Mesenchymal stem cell (in vitro differentiated cells and primary cell): ENCODE measurements at regions not wholly inside any gene's neighbourhood (a gene's known extent, or its start where the extent isn't known, plus 50 kb on each side); places are given as distances from the start of the nearest gene placed in this dataset.
"Not testable (repeated sequence)": the region's sequence is repeated elsewhere in the genome, so short reads cannot be mapped to it uniquely, and the experiment has no call there.

Experiments used
- DNase-seq: peaks from one replicate; pipeline ENCODE4 v3.0.0-alpha.2; 2013
- H2AFZ ChIP-seq: one replicate; pipeline ENCODE4 v1.6.1; 2013; ENCODE audit warnings: low read depth, mild to moderate bottlenecking, control low read depth, inconsistent platforms, low read length, moderate library complexity
- H2AK5ac ChIP-seq: 2 replicates; pipeline ENCODE4 v1.6.1; 2013; ENCODE audit warnings: low read length, moderate library complexity, mild to moderate bottlenecking, inconsistent platforms; ENCODE audit not compliant: severe bottlenecking
- H2BK120ac ChIP-seq: one replicate; pipeline ENCODE4 v1.6.1; 2013; ENCODE audit warnings: low read depth, mild to moderate bottlenecking, inconsistent platforms, low read length, moderate library complexity
- H2BK12ac ChIP-seq, 2 experiments: one replicate each; pipeline ENCODE4 v1.6.1; 2013; ENCODE audit warnings: inconsistent platforms in 2 of 2, low read length in 2 of 2, mild to moderate bottlenecking in 2 of 2, moderate library complexity in 2 of 2, control low read depth in 1 of 2
- H2BK15ac ChIP-seq: one replicate; pipeline ENCODE4 v1.6.1; 2013; ENCODE audit warnings: mild to moderate bottlenecking, low read depth, inconsistent platforms; ENCODE audit not compliant: poor library complexity, severe bottlenecking
- H2BK5ac ChIP-seq: 2 replicates; pipeline ENCODE4 v1.6.1; 2013; ENCODE audit warnings: low read depth, mild to moderate bottlenecking, low read length, control low read depth, inconsistent platforms; ENCODE audit not compliant: poor library complexity, severe bottlenecking
- H3K14ac ChIP-seq, 2 experiments: one replicate each; pipeline ENCODE4 v1.6.1; 2013; ENCODE audit warnings: inconsistent platforms in 2 of 2, low read length in 2 of 2, control low read depth in 1 of 2, mild to moderate bottlenecking in 1 of 2, moderate library complexity in 1 of 2
- H3K18ac ChIP-seq, 2 experiments: one replicate each; pipeline ENCODE4 v1.6.1; 2013; ENCODE audit warnings: inconsistent platforms in 2 of 2, low read length in 2 of 2, control low read depth in 1 of 2, low read depth in 1 of 2, mild to moderate bottlenecking in 1 of 2
- H3K23ac ChIP-seq, 2 experiments: one replicate each; pipeline ENCODE4 v1.6.1; 2013; ENCODE audit warnings: inconsistent platforms in 2 of 2, low read length in 2 of 2, mild to moderate bottlenecking in 2 of 2, moderate library complexity in 2 of 2, control low read depth in 1 of 2
- H3K27ac ChIP-seq: 2 replicates; pipeline ENCODE4 v1.5.1; 2013; ENCODE audit warnings: mild to moderate bottlenecking, moderate library complexity, low read length, control low read depth, inconsistent platforms; ENCODE audit not compliant: poor library complexity, severe bottlenecking
- H3K27me3 ChIP-seq, 2 experiments: 2 replicates each; pipeline versions ENCODE4 v1.6.1 to v1.7.0; 2013; ENCODE audit warnings: low read length in 2 of 2, mild to moderate bottlenecking in 2 of 2, moderate library complexity in 2 of 2, control low read depth in 1 of 2, inconsistent platforms in 1 of 2; ENCODE audit not compliant: control insufficient read depth in 1 of 2, insufficient read depth in 1 of 2
- H3K36me3 ChIP-seq, 2 experiments: 2 replicates each; pipeline versions ENCODE4 v1.6.1 to v1.7.0; 2013; ENCODE audit warnings: low read length in 2 of 2, control low read depth in 1 of 2, inconsistent platforms in 1 of 2, low read depth in 1 of 2, mild to moderate bottlenecking in 1 of 2; ENCODE audit not compliant: insufficient read depth in 2 of 2, control insufficient read depth in 1 of 2
- H3K4ac ChIP-seq, 2 experiments: one replicate each; pipeline ENCODE4 v1.6.1; 2013; ENCODE audit warnings: inconsistent platforms in 2 of 2, low read length in 2 of 2, mild to moderate bottlenecking in 2 of 2, moderate library complexity in 2 of 2, control low read depth in 1 of 2, low read depth in 1 of 2
- H3K4me1 ChIP-seq: 2 replicates; pipeline ENCODE4 v1.6.1; 2013; ENCODE audit warnings: low read depth, low read length, control low read depth; ENCODE audit not compliant: control insufficient read depth, insufficient read depth
- H3K4me2 ChIP-seq: 2 replicates; pipeline ENCODE4 v1.6.1; 2013; ENCODE audit warnings: low read length, mild to moderate bottlenecking, inconsistent platforms; ENCODE audit not compliant: poor library complexity, severe bottlenecking
- H3K4me3 ChIP-seq, 2 experiments: 2 replicates each; pipeline versions ENCODE4 v1.5.1 to v1.7.0; 2013; ENCODE audit warnings: low read length in 2 of 2, mild to moderate bottlenecking in 2 of 2, control low read depth in 1 of 2, low read depth in 1 of 2; ENCODE audit not compliant: insufficient read depth in 1 of 2
- H3K79me1 ChIP-seq: replicated peaks from 2 replicates; pipeline ENCODE4 v1.6.1; 2013; ENCODE audit warnings: mild to moderate bottlenecking, control low read depth, low read length, inconsistent platforms; ENCODE audit not compliant: poor library complexity, severe bottlenecking
- H3K9ac ChIP-seq: 2 replicates; pipeline ENCODE4 v1.7.0; 2013; ENCODE audit warnings: mild to moderate bottlenecking, low read length, moderate library complexity
- H3K9me3 ChIP-seq: 2 replicates; pipeline ENCODE4 v1.7.0; 2013; ENCODE audit warnings: mild to moderate bottlenecking, low read length; ENCODE audit not compliant: control insufficient read depth
- H4K8ac ChIP-seq: one replicate; pipeline ENCODE4 v1.6.1; 2013; ENCODE audit warnings: inconsistent platforms, mild to moderate bottlenecking, low read length, moderate library complexity
- H4K91ac ChIP-seq: one replicate; pipeline ENCODE4 v1.6.1; 2013; ENCODE audit warnings: mild to moderate bottlenecking, low read length, inconsistent platforms
- WGBS: methylation state at CpG from one replicate; pipeline ENCODE4 v1.1.7; 2013; ENCODE audit warnings: mixed read lengths; 5-methylcytosine and 5-hydroxymethylcytosine counted together

- H2BK12ac ChIP-seq, H2BK120ac ChIP-seq, H3K36me3 ChIP-seq, H2BK15ac ChIP-seq, H3K9ac ChIP-seq, H3K4me3 ChIP-seq, H3K9me3 ChIP-seq, H3K4me1 ChIP-seq, H4K91ac ChIP-seq, H4K8ac ChIP-seq, H3K18ac ChIP-seq, H3K4me2 ChIP-seq, DNase-seq, H3K27me3 ChIP-seq, H2AK5ac ChIP-seq, H3K79me1 ChIP-seq, H3K27ac ChIP-seq, H3K4ac ChIP-seq, H3K14ac ChIP-seq, H2AFZ ChIP-seq, H2BK5ac ChIP-seq, H3K23ac ChIP-seq: not testable (repeated sequence)
- WGBS, result 94% methylated on average over 14 of the region's 14 CpGs
These were observed 208.4 kb downstream of the LAT start for GRCh38 chr16:29193248-29193574.

- Histone ChIP-seq H3K9ac (no peak overlapping the region), H4K8ac (no peak overlapping the region), H3K14ac (peak overlapping the region in 1 of 2 experiments; percentile 51), H2BK120ac (no peak overlapping the region), H3K36me3 (no peaks in the 10 kb centered on the region), H2BK5ac (no peak overlapping the region), H2BK15ac (no peak overlapping the region), H3K4ac (no peak overlapping the region), H3K4me1 (peaks cover 3% of the 10 kb centered on the region), H3K79me1 (no peaks in the 10 kb centered on the region), H3K18ac (no peak overlapping the region), H3K23ac (no peak overlapping the region), H2BK12ac (no peak overlapping the region), H3K27me3 (no peaks in the 10 kb centered on the region), H2AK5ac (no peak overlapping the region), H3K4me2 (no peak overlapping the region), H4K91ac (no peak overlapping the region), H3K27ac (no peak overlapping the region), H2AFZ (no peak overlapping the region), H3K4me3 (no peak overlapping the region), H3K9me3 (no peaks in the 10 kb centered on the region)
- DNase-seq, result no peak
- WGBS, result 87% methylated on average over 17 of the region's 17 CpGs
These were observed 207.7 kb downstream of the LAT start for GRCh38 chr16:29192329-29193247.

GRCh38 chr16:29191636-29192180, 206.9 kb downstream of the LAT start:
- not testable (repeated sequence) for H3K23ac ChIP-seq, H3K4me2 ChIP-seq, H4K8ac ChIP-seq, H3K9me3 ChIP-seq, H3K14ac ChIP-seq, H3K4me1 ChIP-seq, H2BK120ac ChIP-seq, H3K4me3 ChIP-seq, H2AFZ ChIP-seq, DNase-seq, H2BK12ac ChIP-seq, H3K4ac ChIP-seq, H3K9ac ChIP-seq, H3K27me3 ChIP-seq, H2AK5ac ChIP-seq, H3K36me3 ChIP-seq, H4K91ac ChIP-seq, H3K27ac ChIP-seq, H3K79me1 ChIP-seq, H2BK5ac ChIP-seq, H2BK15ac ChIP-seq
- peak overlapping the region in 1 of 2 experiments; percentile 24 for H3K18ac ChIP-seq
- WGBS, result 85% methylated on average over 11 of the region's 12 CpGs

GRCh38 chr16:29190553-29191431, 205.9 kb downstream of the LAT start:
- H3K9me3 ChIP-seq, H2BK12ac ChIP-seq, H3K14ac ChIP-seq, H2BK5ac ChIP-seq, H3K4ac ChIP-seq, H3K4me2 ChIP-seq, DNase-seq, H2AFZ ChIP-seq, H3K36me3 ChIP-seq, H4K8ac ChIP-seq, H3K27me3 ChIP-seq, H3K4me1 ChIP-seq, H3K79me1 ChIP-seq, H3K4me3 ChIP-seq, H2AK5ac ChIP-seq, H3K23ac ChIP-seq, H3K27ac ChIP-seq, H2BK15ac ChIP-seq, H3K9ac ChIP-seq, H2BK120ac ChIP-seq, H3K18ac ChIP-seq: not testable (repeated sequence)
- WGBS, result 100% methylated on average over 2 of the region's 19 CpGs
- H4K91ac ChIP-seq, result peak overlapping the region; percentile 39
